Pancreas (tissue), 10 donors: ENCODE measurements at regions not wholly inside any gene's neighbourhood (a gene's known extent, or its start where the extent isn't known, plus 50 kb on each side); places are given as distances from the start of the nearest gene placed in this dataset.

Source experiments
- ATAC-seq, 4 donors: fragments of 200-7000 bp; cut with Tn5 transposase; one replicate each; pipeline versions ENCODE4 v1.8.0 to v1.9.1; 2020; ENCODE audit warnings: mild to moderate bottlenecking in 4 of 4, moderate library complexity in 4 of 4
- DNase-seq, 6 donors: peaks; one replicate each; pipeline ENCODE4 v3.0.0-alpha.2; 2020
- FAIRE-seq: peaks from 2 replicates; lab custom pipeline; 2012; peaks lifted over from hg19 to GRCh38; lab: Jason Lieb, UNC
- H3K27ac ChIP-seq, 4 donors: fragments of 200-600 bp; sonication (generic); 1 replicate in 3 of 4; 2 replicates in 1 of 4; pipeline versions ENCODE4 v1.5.0 to v1.8.0; 2020
- H3K27me3 ChIP-seq, 4 donors: fragments of 200-600 bp; one replicate each; pipeline ENCODE4 v1.8.0; 2021
- H3K36me3 ChIP-seq, 3 donors: fragments of 200-600 bp; sonication (generic) in 1 of 3; one replicate each; pipeline versions ENCODE4 v1.5.0 to v1.8.0; 2020 to 2021
- H3K4me1 ChIP-seq, 3 donors: fragments of 200-600 bp; one replicate each; pipeline ENCODE4 v1.8.0; 2021
- H3K4me3 ChIP-seq, 4 donors: fragments of 200-600 bp; sonication (generic) in 2 of 4; one replicate each; pipeline versions ENCODE4 v1.5.0 to v1.8.0; 2020 to 2021
- H3K9me3 ChIP-seq, 4 donors: fragments of 200-600 bp; one replicate each; pipeline ENCODE4 v1.8.0; 2021
- WGBS, 2 donors: extraction: QIAGEN DNeasy Blood & Tissue Kit; methylation state at CpG; one replicate each; pipeline ENCODE4 v1.1.7; 2013; 5-methylcytosine and 5-hydroxymethylcytosine counted together
- intact Hi-C, 3 donors: fragments of 100-400 bp; cut with DNase I; formaldehyde crosslinking; loops; one replicate each; pipeline versions ENCODE4 v1.11.1 to v1.14.2; 2022
- TF ChIP-seq, protein P1 (sequence below), 4 donors: fragments of 200-600 bp; sonication (generic) in 3 of 4; IDR thresholded peaks; one replicate each; pipeline versions ENCODE4 v1.5.0 to v1.8.0; 2021; ENCODE audit warnings: antibody characterized with exemption in 4 of 4
- donor health status: healthy with polysubstance abuse.
- donor health status: DM: no; HTN: no; CAD: no; lungs with moderate emphysema.
- donor health status: DM: no; HTN: no; CAD: no.
- donor health status: control.
- donor health status: control.
- donor health status: Bipolar disorder and iron deficiency.
- donor health status: DM: yes; HTN: yes; CAD: no.
- donor health status: DM: no; HTN: no; CAD: no.
- donor health status: DM: no; HTN: no; CAD: no.
- donor health status: DM: yes; HTN: yes; CAD: no.

DNA sequence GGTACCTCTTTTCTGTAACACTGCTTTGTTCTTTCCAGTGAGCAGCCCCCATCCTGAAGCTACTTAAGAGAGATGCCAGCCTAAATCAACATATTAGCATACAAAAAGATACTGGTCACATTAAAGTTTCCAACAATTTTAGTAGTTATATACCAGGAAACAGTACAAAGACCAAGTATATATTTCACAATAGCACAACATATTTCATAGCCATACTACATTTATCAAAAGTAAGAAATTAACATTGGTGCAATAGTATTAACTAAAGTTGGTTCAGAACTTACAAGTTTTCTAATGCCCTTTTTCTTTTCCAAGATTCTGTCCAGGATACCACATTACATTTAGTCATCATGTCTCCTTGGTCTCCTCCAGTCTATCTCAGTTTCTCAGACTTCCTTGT, 641.0 kb upstream of the GJE1 start:
- H3K9me3 ChIP-seq, result no peaks in the 10 kb centered on the region
- no peaks in the 10 kb centered on the region for H3K36me3 ChIP-seq
- H3K27ac ChIP-seq, result no peak overlapping the region
- no peaks in the 10 kb centered on the region for H3K4me1 ChIP-seq
- TF ChIP-seq, protein P1, sequence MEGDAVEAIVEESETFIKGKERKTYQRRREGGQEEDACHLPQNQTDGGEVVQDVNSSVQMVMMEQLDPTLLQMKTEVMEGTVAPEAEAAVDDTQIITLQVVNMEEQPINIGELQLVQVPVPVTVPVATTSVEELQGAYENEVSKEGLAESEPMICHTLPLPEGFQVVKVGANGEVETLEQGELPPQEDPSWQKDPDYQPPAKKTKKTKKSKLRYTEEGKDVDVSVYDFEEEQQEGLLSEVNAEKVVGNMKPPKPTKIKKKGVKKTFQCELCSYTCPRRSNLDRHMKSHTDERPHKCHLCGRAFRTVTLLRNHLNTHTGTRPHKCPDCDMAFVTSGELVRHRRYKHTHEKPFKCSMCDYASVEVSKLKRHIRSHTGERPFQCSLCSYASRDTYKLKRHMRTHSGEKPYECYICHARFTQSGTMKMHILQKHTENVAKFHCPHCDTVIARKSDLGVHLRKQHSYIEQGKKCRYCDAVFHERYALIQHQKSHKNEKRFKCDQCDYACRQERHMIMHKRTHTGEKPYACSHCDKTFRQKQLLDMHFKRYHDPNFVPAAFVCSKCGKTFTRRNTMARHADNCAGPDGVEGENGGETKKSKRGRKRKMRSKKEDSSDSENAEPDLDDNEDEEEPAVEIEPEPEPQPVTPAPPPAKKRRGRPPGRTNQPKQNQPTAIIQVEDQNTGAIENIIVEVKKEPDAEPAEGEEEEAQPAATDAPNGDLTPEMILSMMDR (IDR thresholded peaks at IDR 0.05), result no peak
- DNase-seq (no peak), ATAC-seq (no peak), FAIRE-seq (no peak)
- intact Hi-C loops, result no loop called here
- H3K4me3 ChIP-seq, result no peak overlapping the region
- no peaks in the 10 kb centered on the region for H3K27me3 ChIP-seq

DNA sequence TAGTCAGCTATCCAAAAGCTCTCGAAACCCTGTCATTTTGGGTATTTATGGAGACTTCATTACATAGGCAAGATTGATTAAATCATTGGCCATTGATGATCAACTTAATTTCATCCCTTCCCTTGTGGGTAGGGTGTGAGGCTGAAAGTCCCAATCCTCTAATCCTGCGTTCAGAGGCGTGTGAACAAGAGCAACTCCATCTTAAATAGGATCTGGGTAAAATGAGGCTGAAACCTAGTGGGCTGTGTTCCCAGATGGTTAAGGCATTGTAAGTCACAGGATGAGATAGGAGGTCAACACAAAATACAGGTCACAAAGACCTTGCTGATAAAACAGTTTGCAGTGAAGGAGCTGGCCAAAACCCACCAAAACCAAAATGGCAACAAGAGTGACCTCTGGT, 641.7 kb upstream of the GJE1 start:
- TF ChIP-seq, protein P1 (IDR thresholded peaks at IDR 0.05), result no peak
- intact Hi-C loops, result no loop called here
- 60 to 76% methylated on average over 3 of the region's 3 CpGs for WGBS, 2 donors
- DNase-seq (no peak), ATAC-seq (no peak), FAIRE-seq (no peak)
- Histone ChIP-seq H3K9me3 (no peaks in the 10 kb centered on the region), H3K4me3 (no peak overlapping the region), H3K4me1 (no peaks in the 10 kb centered on the region), H3K36me3 (no peaks in the 10 kb centered on the region), H3K27ac (no peak overlapping the region), H3K27me3 (no peaks in the 10 kb centered on the region)

DNA sequence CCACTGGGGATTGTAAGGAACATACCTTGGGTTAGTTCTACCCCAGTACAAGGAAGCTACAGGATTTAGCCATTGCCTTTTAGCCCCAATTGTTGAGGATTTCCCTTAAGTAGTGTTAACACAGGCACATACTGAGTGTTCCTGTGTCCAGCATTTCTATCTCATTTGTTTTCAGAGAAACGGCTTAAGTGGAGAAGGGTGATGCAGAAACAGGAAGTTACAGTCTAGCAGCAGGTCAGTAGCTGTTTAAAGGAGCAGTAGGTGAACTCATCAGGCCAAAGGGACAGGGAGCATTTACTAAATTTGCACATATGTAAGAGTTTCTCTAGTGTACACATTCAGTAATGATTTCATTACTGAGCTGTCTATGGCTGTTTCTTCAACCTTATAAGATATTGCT, 644.2 kb upstream of the GJE1 start:
- no peaks in the 10 kb centered on the region for H3K27me3 ChIP-seq
- no peaks in the 10 kb centered on the region for H3K9me3 ChIP-seq
- H3K36me3 ChIP-seq, result no peaks in the 10 kb centered on the region
- no peak overlapping the region for H3K27ac ChIP-seq
- no peak overlapping the region for H3K4me3 ChIP-seq
- TF ChIP-seq, protein P1 (IDR thresholded peaks at IDR 0.05), result no peak
- WGBS, 2 donors, result 3 to 15% methylated on average over 1 of the region's 1 CpG
- FAIRE-seq, result no peak
- no peaks in the 10 kb centered on the region for H3K4me1 ChIP-seq
- ATAC-seq, result peak in 1 of 4 donors; percentile 45
- intact Hi-C loops, result no loop called here
- no peak for DNase-seq

DNA sequence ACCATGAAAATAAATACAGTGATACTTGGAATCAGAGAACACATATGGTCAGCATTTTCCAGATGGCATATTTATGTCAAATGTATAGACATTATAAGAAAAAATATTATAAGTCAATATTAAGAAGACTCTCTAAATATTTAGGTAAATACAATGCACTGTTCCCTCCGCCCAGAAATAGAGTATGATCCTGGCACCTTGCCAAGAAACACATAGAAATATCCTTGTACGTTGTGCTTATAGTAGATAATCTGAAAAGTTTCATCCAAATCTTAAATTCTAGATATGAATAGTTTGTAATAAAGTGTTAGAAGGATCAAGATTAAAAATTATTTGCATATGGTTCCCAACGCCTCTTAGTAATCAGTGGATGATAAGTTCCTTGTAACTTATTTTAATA, 645.8 kb upstream of the GJE1 start:
- no peak for DNase-seq
- Histone ChIP-seq H3K9me3 (no peaks in the 10 kb centered on the region), H3K4me1 (no peaks in the 10 kb centered on the region), H3K4me3 (no peak overlapping the region), H3K27me3 (no peaks in the 10 kb centered on the region), H3K27ac (no peak overlapping the region), H3K36me3 (no peaks in the 10 kb centered on the region)
- intact Hi-C loops, result no loop called here
- FAIRE-seq, result no peak
- ATAC-seq, result no peak
- TF ChIP-seq, protein P1 (IDR thresholded peaks at IDR 0.05), result no peak
- 36 to 53% methylated on average over 3 of the region's 3 CpGs for WGBS, 2 donors

DNA sequence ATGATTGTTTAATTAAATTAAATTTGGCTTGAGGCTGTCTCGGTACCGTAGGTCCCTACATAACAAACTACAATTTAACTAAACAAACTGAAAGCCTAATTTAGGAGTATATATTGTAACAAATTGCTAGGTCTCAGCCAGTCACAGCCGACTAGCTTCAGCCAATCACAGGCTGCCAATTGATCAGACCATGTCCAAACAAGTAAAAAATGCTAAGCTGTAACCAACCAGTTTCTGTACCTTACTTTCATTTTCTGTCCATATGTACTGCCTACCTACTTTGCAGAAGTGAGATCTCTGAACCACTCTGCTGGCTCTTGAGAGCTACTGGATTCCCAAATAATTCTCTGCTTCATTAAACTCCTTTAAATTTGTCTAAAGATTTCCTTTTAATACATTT, 648.0 kb upstream of the GJE1 start:
- H3K4me1 ChIP-seq, result no peaks in the 10 kb centered on the region
- H3K27me3 ChIP-seq, result no peaks in the 10 kb centered on the region
- ATAC-seq, result peak in 2 of 4 donors; percentile 19 to 38
- no peaks in the 10 kb centered on the region for H3K9me3 ChIP-seq
- H3K36me3 ChIP-seq, result no peaks in the 10 kb centered on the region
- no peak for FAIRE-seq
- DNase-seq, result no peak
- intact Hi-C loops, result no loop called here
- H3K4me3 ChIP-seq, result no peak overlapping the region
- H3K27ac ChIP-seq, result no peak overlapping the region
- TF ChIP-seq, protein P1 (IDR thresholded peaks at IDR 0.05), result no peak
- WGBS, 2 donors, result 66 to 73% methylated on average over 3 of the region's 3 CpGs
